HG02763 (cell line): ENCODE measurements at regions not wholly inside any gene's neighbourhood (a gene's known extent, or its start where the extent isn't known, plus 50 kb on each side); places are given as distances from the start of the nearest gene placed in this dataset.

Source experiments
- ATAC-seq: cut with Tn5 transposase; IDR thresholded peaks from one replicate; pipeline ENCODE4 v1.9.1; 2021; ENCODE audit warnings: mild to moderate bottlenecking, moderate library complexity; ENCODE audit not compliant: unreplicated experiment

- ATAC-seq: no peak
Observed at GRCh38 chr9:108473209-108474112, 382.3 kb downstream of the ACTL7B start.

GRCh38 chr9:108469654-108470053 is 386.1 kb downstream of the ACTL7B start:
- ATAC-seq: no peak

DNA sequence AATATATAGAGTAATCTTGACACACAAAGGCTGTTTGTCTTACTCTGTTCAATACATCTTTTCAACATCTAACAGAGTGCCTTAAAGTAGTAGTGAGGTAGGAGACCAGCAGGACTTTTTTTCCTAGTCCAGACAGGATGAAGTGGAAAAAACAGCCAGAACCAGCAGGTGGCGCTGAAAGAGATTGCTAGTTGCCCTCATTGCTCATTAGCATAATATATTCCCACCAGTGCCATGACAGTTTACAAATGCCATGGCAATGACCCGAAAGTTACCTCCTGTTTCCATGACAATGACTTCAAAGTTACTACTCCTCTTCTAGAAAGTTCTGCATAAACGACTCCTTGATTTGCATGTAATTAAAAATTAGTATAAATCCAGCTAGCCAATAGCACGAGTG is 387.4 kb downstream of the ACTL7B start:
- ATAC-seq: no peak

- no peak for ATAC-seq
Observed at GRCh38 chr9:108467653-108468324, 388.0 kb downstream of the ACTL7B start.

- no peak for ATAC-seq
Observed at GRCh38 chr9:108467161-108467560, 388.6 kb downstream of the ACTL7B start.

DNA sequence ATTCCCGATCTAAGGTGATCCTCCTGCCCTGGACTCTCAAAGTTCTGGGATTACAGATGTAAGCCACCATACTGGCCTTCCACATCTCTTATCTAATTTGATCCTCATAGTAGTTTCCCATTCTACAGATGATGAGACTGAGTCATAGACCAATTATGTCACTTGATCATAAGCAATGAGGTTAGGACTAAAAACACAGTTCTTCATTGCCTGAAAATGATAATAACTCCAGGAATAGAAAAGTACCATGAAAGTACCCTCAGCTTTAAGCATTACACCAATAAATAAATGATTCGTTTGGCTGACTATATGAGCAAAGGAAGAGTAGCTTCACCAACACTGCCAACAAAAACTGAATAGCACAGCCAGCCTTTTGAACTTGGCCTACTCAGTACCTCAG is 389.5 kb downstream of the ACTL7B start:
- ATAC-seq: no peak

DNA sequence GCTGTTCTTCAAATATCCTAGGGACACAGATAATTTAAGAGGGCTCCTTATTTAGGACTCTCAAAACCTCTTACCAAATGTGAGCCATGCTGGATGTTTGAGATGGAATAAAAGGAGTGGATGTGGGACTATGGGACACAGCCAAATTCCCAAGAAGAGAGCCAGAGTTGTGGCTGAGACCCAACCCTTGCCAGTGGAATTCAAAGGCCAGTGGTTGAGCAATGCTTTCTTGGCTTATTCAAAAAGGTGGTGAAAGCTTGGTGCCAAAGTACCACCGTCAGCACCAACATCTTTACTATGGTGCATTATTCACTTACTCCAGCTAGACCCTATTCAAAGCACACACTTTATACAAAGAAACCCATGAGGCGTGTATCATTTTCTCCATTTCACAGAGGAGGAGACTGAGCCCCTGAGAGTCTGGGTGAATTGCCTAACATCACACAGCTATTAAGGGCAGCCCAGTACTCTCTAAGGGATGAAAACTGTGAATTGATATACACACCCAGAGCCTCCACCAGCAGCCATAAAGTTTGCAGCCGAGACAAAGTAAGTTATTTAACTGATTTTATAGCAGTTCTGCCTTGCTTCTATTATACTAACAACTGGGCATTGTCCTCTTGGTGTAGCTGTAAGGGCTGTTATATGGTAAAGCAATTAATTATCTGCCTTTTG is 391.7 kb downstream of the ACTL7B start:
- ATAC-seq: no peak

GRCh38 chr9:108456903-108457302 is 398.9 kb downstream of the ACTL7B start:
- no peak for ATAC-seq

GRCh38 chr9:108445431-108446071 is 410.2 kb downstream of the ACTL7B start:
- no peak for ATAC-seq

GRCh38 chr9:108444400-108445358 is 411.1 kb downstream of the ACTL7B start:
- no peak for ATAC-seq

DNA sequence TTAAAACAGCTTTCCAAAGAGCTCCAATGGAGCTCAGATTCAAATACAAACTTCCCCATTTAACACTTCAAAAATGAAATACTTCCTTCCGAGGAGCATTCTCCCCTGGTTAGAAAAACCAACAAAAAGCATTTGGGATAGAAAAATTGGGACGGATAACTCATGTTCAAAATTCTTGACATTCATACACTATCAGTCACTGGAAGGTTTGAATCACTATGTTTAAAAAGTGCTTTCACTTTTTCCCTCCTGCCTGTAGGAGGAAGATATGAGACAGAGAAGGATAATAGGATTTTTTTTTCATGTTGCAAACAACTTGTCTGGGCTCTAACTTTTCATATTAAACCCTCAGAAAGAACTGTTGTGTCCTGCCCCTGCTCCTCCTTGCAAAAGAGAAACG is 412.0 kb downstream of the ACTL7B start:
- ATAC-seq: no peak

GRCh38 chr9:108443019-108443633 is 412.7 kb downstream of the ACTL7B start:
- ATAC-seq: no peak

DNA sequence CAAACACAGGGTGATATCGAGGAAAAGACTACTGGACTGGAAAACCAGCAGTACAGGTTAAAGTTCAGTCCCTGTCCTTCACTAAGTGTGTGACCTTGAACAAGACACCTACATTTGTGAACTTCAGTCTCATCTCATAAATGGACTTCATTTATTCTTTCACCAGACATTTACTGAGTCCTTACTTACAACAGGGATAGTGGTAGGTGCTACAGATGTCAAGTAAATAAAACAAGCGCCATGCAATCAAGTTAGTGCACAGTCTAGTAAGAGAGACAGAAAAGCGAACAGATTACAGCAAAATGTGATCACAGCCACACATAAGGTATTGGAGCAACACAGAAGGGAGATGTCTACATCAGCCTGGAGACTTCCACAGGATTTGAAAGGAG is 413.2 kb downstream of the ACTL7B start:
- no peak for ATAC-seq

DNA sequence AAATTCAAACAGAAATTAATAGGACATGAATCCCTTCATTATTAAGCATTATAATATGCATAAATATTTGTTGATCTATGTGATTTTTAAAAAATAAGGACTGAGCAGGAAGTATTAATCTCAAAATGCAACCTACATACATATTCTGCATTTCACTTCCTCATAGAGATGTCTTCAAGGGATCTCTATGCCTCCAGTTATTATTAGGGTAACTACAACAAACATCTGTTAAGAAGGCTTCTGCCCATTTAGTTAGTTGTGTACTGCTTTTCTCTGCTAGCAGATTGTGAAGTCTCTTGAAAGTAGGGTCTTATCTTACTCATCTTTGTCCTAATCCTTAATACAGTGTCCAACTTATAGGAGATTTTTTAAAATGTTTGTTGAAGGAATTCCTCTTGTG is 414.1 kb downstream of the ACTL7B start:
- no peak for ATAC-seq

DNA sequence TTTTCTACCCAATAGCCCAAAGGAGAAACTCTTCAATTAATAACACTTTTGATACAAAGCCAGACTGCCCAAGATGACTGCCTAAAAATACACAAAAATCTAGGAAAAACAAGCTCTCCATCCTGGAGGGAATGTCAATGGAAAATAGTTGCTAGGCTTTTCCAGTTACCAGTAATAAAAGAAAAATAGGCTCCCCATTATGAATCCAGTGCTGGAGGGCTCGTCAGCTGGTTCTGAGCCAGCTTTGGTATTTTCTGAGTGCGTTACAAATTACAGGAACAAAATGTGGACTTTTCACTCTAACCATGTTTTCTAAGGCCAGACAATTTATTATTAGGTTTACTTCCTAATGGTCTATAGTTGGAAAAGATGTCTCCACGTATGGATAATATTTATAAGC is 414.5 kb downstream of the ACTL7B start:
- no peak for ATAC-seq

- ATAC-seq: no peak
Observed at GRCh38 chr9:108439947-108440346, 415.8 kb downstream of the ACTL7B start.

DNA sequence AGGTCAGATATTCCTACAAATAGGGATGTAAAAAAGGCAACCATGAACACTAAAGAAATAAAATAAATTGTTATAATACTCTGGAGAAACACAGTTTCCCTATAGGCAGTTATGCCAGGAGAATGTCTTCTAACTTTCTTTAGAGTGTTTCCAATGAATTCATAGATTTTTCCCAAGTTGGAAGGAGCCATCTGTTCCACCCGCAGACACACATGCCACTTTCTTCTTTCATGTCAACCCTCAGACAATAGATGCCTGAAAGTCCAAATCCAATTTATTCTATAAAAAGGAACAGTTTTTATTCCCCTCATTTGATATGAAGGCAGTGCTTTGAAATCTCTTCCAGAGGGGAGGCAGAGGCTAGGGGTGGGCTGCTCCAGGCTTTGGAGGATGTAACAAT is 418.1 kb downstream of the ACTL7B start:
- no peak for ATAC-seq

DNA sequence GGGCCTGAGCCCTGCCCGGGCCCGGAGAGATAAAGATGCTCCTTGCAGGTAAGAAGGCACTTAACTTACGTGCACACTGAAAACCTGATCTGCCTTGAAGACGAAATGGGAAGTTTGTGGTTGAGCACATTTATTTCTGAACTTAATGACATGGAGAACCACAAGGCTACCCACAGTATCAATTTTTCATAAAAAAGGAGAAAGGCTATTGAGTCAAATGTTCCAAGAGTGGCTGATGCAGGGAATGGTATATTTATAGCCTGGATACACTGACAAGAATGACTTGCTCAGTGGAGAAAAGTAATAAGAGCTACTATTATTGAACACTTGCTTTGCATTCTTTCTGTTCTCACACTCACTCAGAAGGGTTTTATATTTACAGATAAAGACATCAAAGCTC is 419.3 kb downstream of the ACTL7B start:
- no peak for ATAC-seq

GRCh38 chr9:108434502-108434901 is 421.3 kb downstream of the ACTL7B start:
- ATAC-seq: no peak

DNA sequence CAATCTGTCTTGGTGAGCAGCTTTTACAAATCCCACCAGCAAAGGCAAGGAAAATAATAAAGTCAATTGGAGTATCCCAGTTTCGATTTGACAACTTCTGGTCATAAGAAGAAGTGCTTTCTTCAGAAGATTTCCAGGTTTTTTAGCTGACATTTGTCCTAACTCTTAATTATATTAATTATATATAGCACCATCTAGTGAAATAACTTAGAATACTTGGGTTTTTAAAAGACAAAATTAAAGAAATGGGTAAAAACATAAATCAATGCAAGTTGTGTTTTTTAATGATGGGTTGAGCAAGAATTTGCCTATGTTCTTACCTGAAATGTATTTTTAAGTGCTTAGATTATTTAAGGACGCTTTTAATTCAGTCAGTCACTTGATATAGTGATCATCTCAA is 421.8 kb downstream of the ACTL7B start:
- ATAC-seq: no peak
